Ishikawa (cell line): ENCODE measurements at regions not wholly inside any gene's neighbourhood (a gene's known extent, or its start where the extent isn't known, plus 50 kb on each side); places are given as distances from the start of the nearest gene placed in this dataset.

ENCODE experiments used
- CEBPB ChIP-seq: IDR thresholded peaks from 2 replicates; pipeline ENCODE4 v1.6.1; 2012
- CREB1 ChIP-seq: IDR thresholded peaks from 2 replicates; pipeline ENCODE4 v1.6.1; 2012; ENCODE audit warnings: low read depth
- EGR1 ChIP-seq: IDR thresholded peaks from 2 replicates; pipeline ENCODE4 v1.6.1; 2012
- EP300 ChIP-seq: IDR thresholded peaks from 2 replicates; pipeline ENCODE4 v1.6.1; 2012; ENCODE audit warnings: borderline replicate concordance
- FOXM1 ChIP-seq: IDR thresholded peaks from 2 replicates; pipeline ENCODE4 v1.6.1; 2012; ENCODE audit warnings: low read depth, borderline replicate concordance
- MAX ChIP-seq: IDR thresholded peaks from 2 replicates; pipeline ENCODE4 v1.6.1; 2012
- NFIC ChIP-seq: IDR thresholded peaks from 2 replicates; pipeline ENCODE4 v1.6.1; 2012
- RAD21 ChIP-seq: IDR thresholded peaks from 2 replicates; pipeline ENCODE4 v1.6.1; 2012; ENCODE audit warnings: low read depth
- REST ChIP-seq: IDR thresholded peaks from 2 replicates; pipeline ENCODE4 v1.6.1; 2012; ENCODE audit warnings: low read depth, mild to moderate bottlenecking
- TAF1 ChIP-seq: IDR thresholded peaks from 2 replicates; pipeline ENCODE4 v1.6.1; 2012; ENCODE audit warnings: low read depth, mild to moderate bottlenecking
- TCF12 ChIP-seq: IDR thresholded peaks from 2 replicates; pipeline ENCODE4 v1.6.1; 2012; ENCODE audit warnings: low read depth
- TEAD4 ChIP-seq: IDR thresholded peaks from 2 replicates; pipeline ENCODE4 v1.6.1; 2012
- USF1 ChIP-seq: IDR thresholded peaks from 2 replicates; pipeline ENCODE4 v1.6.1; 2012
- YY1 ChIP-seq: IDR thresholded peaks from 2 replicates; pipeline ENCODE4 v1.6.1; 2012; ENCODE audit warnings: low read depth
- ZBTB7A ChIP-seq: IDR thresholded peaks from 2 replicates; pipeline ENCODE4 v1.6.1; 2012; ENCODE audit warnings: low read depth

- TF ChIP-seq YY1 (no peak), EGR1 (no peak), NFIC (no peak), CREB1 (no peak), TCF12 (no peak), USF1 (no peak), EP300 (no peak), TAF1 (no peak), MAX (no peak), ZBTB7A (no peak), FOXM1 (no peak), CEBPB (no peak), RAD21 (no peak)
Observed at GRCh38 chr5:99088309-99088708, 159.5 kb upstream of the CHD1 start.

GRCh38 chr5:99083197-99083596 lies 154.4 kb upstream of the CHD1 start:
- no peak for TF ChIP-seq EGR1

- TF ChIP-seq NFIC (no peak), CREB1 (no peak), REST (no peak), RAD21 (no peak), MAX (no peak), USF1 (no peak), CEBPB (no peak)
Observed at GRCh38 chr5:99081711-99082110, 152.9 kb upstream of the CHD1 start.

- TF ChIP-seq YY1 (no peak), CEBPB (no peak), CREB1 (no peak), USF1 (no peak), NFIC (no peak), EGR1 (no peak), REST (no peak), EP300 (no peak), TAF1 (no peak), TCF12 (no peak)
Observed at GRCh38 chr5:99076723-99077640, 148.2 kb upstream of the CHD1 start.

DNA sequence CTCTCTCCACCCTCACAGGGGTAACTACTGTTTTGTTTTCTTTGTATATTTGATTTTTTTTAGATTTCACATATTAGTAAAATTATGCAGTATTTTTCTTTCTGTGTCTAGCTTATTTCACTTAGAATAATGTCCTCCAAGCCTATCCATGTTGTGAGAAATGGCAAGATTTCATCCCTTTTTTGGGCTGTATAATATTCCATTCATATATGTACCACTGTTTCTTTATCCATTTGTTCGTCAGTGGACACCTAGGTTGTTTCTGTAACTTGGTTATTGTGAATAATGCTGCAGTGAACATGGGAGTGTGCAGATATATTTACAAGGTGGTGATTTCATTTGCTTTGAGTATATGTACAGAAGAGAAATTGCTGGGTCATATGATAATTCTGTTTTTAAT lies 144.0 kb upstream of the CHD1 start:
- TF ChIP-seq CEBPB (no peak), EGR1 (no peak), TEAD4 (no peak), YY1 (no peak), USF1 (no peak), TCF12 (no peak), MAX (no peak), CREB1 (no peak), ZBTB7A (no peak), EP300 (no peak), TAF1 (no peak)
